ENCODE measurements at regions not wholly inside any gene's neighbourhood (a gene's known extent, or its start where the extent isn't known, plus 50 kb on each side); places are given as distances from the start of the nearest gene placed in this dataset.

- TF ChIP-seq ZNF263 (CRISPR knock-in tag; IDR thresholded peaks at IDR 0.05; ENCODE audit: low read depth) (no peak), TP53 (CRISPR knock-in tag; IDR thresholded peaks at IDR 0.05) (no peak), ELF4 (CRISPR knock-in tag; IDR thresholded peaks at IDR 0.05; ENCODE audit: low read depth) (no peak), ZNF317 (CRISPR knock-in tag; IDR thresholded peaks at IDR 0.05; ENCODE audit: borderline replicate concordance, low read depth) (no peak), TEAD1 (CRISPR knock-in tag; IDR thresholded peaks at IDR 0.05) (no peak), USF2 (CRISPR knock-in tag; IDR thresholded peaks at IDR 0.05) (no peak), RORB (CRISPR knock-in tag; IDR thresholded peaks at IDR 0.05) (no peak), CREB1 (CRISPR knock-in tag; IDR thresholded peaks at IDR 0.05) (no peak), ETV6 (CRISPR knock-in tag; IDR thresholded peaks at IDR 0.05) (no peak)
- TF ChIP-seq, protein P1, sequence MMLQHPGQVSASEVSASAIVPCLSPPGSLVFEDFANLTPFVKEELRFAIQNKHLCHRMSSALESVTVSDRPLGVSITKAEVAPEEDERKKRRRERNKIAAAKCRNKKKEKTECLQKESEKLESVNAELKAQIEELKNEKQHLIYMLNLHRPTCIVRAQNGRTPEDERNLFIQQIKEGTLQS (CRISPR knock-in tag; conservative IDR thresholded peaks at IDR 0.05) = no peak
Observed at GRCh38 chr11:45518833-45519535, 146.4 kb downstream of the CHST1 start (continued).

DNA sequence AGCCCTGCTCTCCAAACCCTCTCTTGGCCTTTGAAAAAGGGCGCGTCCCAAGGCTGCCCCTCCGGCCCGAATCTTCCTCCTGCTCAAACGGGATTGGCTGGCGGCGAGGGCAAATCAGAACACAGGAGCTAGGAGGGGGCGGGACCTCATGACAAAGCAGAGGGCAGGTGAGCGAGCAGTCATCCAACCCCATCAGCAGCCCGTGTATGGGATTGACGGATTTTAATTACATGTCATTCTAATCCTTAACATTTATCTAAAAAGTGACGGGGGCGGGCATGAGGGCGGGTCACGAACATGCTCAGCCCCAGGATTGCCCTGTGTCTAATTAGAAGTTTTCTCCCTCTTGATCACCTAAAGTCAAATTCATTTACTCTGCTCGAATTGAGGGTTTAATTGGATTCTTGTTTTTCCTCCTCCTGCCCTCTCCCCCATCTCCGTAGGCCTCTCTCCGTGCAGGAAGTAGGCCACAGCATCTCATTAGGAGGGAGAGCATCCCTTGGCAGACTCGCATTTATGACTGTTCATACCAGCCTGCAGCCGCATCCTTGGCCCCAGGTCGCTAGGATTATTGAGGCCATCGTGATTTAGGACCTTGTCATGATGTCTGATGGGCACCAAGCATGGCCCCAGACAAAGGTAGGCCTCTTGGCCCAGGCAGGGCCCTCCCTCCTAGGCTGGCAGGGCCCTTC lies 147.1 kb downstream of the CHST1 start:
- Mint-ChIP-seq H3K9me3 (peaks cover 10% of the 10 kb centered on the region), H3K36me3 (no peaks in the 10 kb centered on the region), H3K27ac (no peak overlapping the region; the same call in 1 of the 2 replicates), H3K27me3 (ENCODE audit: low read depth) (peaks cover 19% of the 10 kb centered on the region), H3K4me3 (no peak overlapping the region), H3K4me1 (peaks cover 12% of the 10 kb centered on the region)
- DNase-seq (ENCODE audit: low spot score) = peak; percentile 82
- POLR2A ChIA-PET = interaction anchor here (0.6 kb wide), 1 partner anchor 19 kb away, joined by 5 read pairs; no protein-coding TSS in a partner anchor
- peak; percentile 99 for ATAC-seq
- CTCF ChIA-PET = interaction anchor here (0.6 to 1.0 kb wide), 5 partner anchors 137 to 254 kb away, joined by 3 to 12 read pairs (median 4); no protein-coding TSS in a partner anchor
- TF ChIP-seq GTF2I (CRISPR knock-in tag; conservative IDR thresholded peaks at IDR 0.05) (no peak), MYBL2 (CRISPR knock-in tag; IDR thresholded peaks at IDR 0.05) (no peak), FOXP4 (CRISPR knock-in tag; IDR thresholded peaks at IDR 0.05) (no peak), ZNF423 (CRISPR knock-in tag; IDR thresholded peaks at IDR 0.05) (no peak), NR1H2 (CRISPR knock-in tag; IDR thresholded peaks at IDR 0.05) (no peak), ZNF425 (CRISPR knock-in tag; conservative IDR thresholded peaks at IDR 0.05) (no peak), E2F1 (CRISPR knock-in tag; IDR thresholded peaks at IDR 0.05) (no peak), ZNF263 (CRISPR knock-in tag; IDR thresholded peaks at IDR 0.05; ENCODE audit: low read depth) (no peak), JAZF1 (CRISPR knock-in tag; IDR thresholded peaks at IDR 0.05) (no peak), NFE2L1 (CRISPR knock-in tag; IDR thresholded peaks at IDR 0.05) (no peak), USF2 (CRISPR knock-in tag; IDR thresholded peaks at IDR 0.05) (no peak)
- TF ChIP-seq, protein P2, sequence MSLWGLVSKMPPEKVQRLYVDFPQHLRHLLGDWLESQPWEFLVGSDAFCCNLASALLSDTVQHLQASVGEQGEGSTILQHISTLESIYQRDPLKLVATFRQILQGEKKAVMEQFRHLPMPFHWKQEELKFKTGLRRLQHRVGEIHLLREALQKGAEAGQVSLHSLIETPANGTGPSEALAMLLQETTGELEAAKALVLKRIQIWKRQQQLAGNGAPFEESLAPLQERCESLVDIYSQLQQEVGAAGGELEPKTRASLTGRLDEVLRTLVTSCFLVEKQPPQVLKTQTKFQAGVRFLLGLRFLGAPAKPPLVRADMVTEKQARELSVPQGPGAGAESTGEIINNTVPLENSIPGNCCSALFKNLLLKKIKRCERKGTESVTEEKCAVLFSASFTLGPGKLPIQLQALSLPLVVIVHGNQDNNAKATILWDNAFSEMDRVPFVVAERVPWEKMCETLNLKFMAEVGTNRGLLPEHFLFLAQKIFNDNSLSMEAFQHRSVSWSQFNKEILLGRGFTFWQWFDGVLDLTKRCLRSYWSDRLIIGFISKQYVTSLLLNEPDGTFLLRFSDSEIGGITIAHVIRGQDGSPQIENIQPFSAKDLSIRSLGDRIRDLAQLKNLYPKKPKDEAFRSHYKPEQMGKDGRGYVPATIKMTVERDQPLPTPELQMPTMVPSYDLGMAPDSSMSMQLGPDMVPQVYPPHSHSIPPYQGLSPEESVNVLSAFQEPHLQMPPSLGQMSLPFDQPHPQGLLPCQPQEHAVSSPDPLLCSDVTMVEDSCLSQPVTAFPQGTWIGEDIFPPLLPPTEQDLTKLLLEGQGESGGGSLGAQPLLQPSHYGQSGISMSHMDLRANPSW (CRISPR knock-in tag; conservative IDR thresholded peaks at IDR 0.05; ENCODE audit: low read depth) = no peak
- TF ChIP-seq, protein P3, sequence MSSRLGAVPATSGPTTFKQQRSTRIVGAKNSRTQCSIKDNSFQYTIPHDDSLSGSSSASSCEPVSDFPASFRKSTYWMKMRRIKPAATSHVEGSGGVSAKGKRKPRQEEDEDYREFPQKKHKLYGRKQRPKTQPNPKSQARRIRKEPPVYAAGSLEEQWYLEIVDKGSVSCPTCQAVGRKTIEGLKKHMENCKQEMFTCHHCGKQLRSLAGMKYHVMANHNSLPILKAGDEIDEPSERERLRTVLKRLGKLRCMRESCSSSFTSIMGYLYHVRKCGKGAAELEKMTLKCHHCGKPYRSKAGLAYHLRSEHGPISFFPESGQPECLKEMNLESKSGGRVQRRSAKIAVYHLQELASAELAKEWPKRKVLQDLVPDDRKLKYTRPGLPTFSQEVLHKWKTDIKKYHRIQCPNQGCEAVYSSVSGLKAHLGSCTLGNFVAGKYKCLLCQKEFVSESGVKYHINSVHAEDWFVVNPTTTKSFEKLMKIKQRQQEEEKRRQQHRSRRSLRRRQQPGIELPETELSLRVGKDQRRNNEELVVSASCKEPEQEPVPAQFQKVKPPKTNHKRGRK (CRISPR knock-in tag; IDR thresholded peaks at IDR 0.05; ENCODE audit: borderline replicate concordance) = no peak
- TF ChIP-seq, protein P4, sequence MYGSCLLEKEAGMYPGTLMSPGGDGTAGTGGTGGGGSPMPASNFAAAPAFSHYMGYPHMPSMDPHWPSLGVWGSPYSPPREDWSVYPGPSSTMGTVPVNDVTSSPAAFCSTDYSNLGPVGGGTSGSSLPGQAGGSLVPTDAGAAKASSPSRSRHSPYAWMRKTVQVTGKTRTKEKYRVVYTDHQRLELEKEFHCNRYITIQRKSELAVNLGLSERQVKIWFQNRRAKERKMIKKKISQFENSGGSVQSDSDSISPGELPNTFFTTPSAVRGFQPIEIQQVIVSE (CRISPR knock-in tag; IDR thresholded peaks at IDR 0.05; ENCODE audit: borderline replicate concordance) = no peak
